ENCODE measurements at regions not wholly inside any gene's neighbourhood (a gene's known extent, or its start where the extent isn't known, plus 50 kb on each side); places are given as distances from the start of the nearest gene placed in this dataset.

- no peak for TF ChIP-seq CTCF (conservative IDR thresholded peaks at IDR 0.05; ENCODE audit: low read length)
- no peak for TF ChIP-seq EZH2phosphoT487 (IDR thresholded peaks at IDR 0.05; ENCODE audit: borderline replicate concordance, low read depth, low read length)
Observed at GRCh38 chr3:24951180-24951579, 456.5 kb upstream of the THRB start.

All from OCI-LY7 (cell line).